A172 (cell line): ENCODE measurements at regions not wholly inside any gene's neighbourhood (a gene's known extent, or its start where the extent isn't known, plus 50 kb on each side); places are given as distances from the start of the nearest gene placed in this dataset.
A peak's percentile ranks its signal among the peaks of the same experiment; 100 is the strongest.
"Not testable (repeated sequence)": the region's sequence is repeated elsewhere in the genome, so short reads cannot be mapped to it uniquely, and the experiment has no call there.

Experiments used
- DNase-seq: peaks from one replicate; pipeline ENCODE4 v3.0.0-alpha.2; 2015; ENCODE audit warnings: low spot score

- no peak for DNase-seq
Measured at GRCh38 chr16:65846210-65846602, 520.3 kb upstream of the CDH5 start.

GRCh38 chr16:65845466-65846209 lies 520.9 kb upstream of the CDH5 start:
- peak; percentile 14 for DNase-seq

- DNase-seq, result no peak
Measured at GRCh38 chr16:65843941-65844340, 522.5 kb upstream of the CDH5 start.

GRCh38 chr16:65842067-65842466 lies 524.4 kb upstream of the CDH5 start:
- peak; percentile 11 for DNase-seq

- DNase-seq, result no peak
Measured at GRCh38 chr16:65838001-65838400, 528.5 kb upstream of the CDH5 start.

- no peak for DNase-seq
Measured at GRCh38 chr16:65837464-65837863, 529.0 kb upstream of the CDH5 start.

GRCh38 chr16:65834688-65835087 lies 531.8 kb upstream of the CDH5 start:
- DNase-seq, result no peak

GRCh38 chr16:65833171-65833871 lies 533.2 kb upstream of the CDH5 start:
- peak; percentile 93 for DNase-seq

- DNase-seq, result no peak
Measured at GRCh38 chr16:65832679-65833078, 533.8 kb upstream of the CDH5 start.

- DNase-seq, result no peak
Measured at GRCh38 chr16:65831903-65832666, 534.4 kb upstream of the CDH5 start.

GRCh38 chr16:65829076-65829475 lies 537.4 kb upstream of the CDH5 start:
- no peak for DNase-seq

GRCh38 chr16:65828296-65828695 lies 538.2 kb upstream of the CDH5 start:
- DNase-seq, result no peak

- no peak for DNase-seq
Measured at GRCh38 chr16:65827231-65827630, 539.3 kb upstream of the CDH5 start.

GRCh38 chr16:65825191-65825856 lies 541.2 kb upstream of the CDH5 start:
- no peak for DNase-seq

- DNase-seq, result no peak
Measured at GRCh38 chr16:65822148-65822547, 544.3 kb upstream of the CDH5 start.

- DNase-seq, result no peak
Measured at GRCh38 chr16:65819136-65819898, 547.2 kb upstream of the CDH5 start.

- DNase-seq, result no peak
Measured at GRCh38 chr16:65817799-65818198, 548.7 kb upstream of the CDH5 start.

- no peak for DNase-seq
Measured at GRCh38 chr16:65817066-65817465, 549.4 kb upstream of the CDH5 start.

- no peak for DNase-seq
Measured at GRCh38 chr16:65816556-65816955, 549.9 kb upstream of the CDH5 start.

- DNase-seq, result no peak
Measured at GRCh38 chr16:65815707-65816106, 550.8 kb upstream of the CDH5 start.

- DNase-seq, result not testable (repeated sequence)
Measured at GRCh38 chr16:65813879-65814278, 552.6 kb upstream of the CDH5 start.
